Liver (tissue), 3 donors: ENCODE measurements at regions not wholly inside any gene's neighbourhood (a gene's known extent, or its start where the extent isn't known, plus 50 kb on each side); places are given as distances from the start of the nearest gene placed in this dataset.

Experiments used
- GABPA ChIP-seq, 2 donors: IDR thresholded peaks in 1 of 2; conservative IDR thresholded peaks in 1 of 2; 2 replicates each; pipeline ENCODE4 v1.6.1; 2016; ENCODE audit warnings: antibody characterized with exemption in 2 of 2, mild to moderate bottlenecking in 1 of 2, moderate library complexity in 1 of 2
- HNF4A ChIP-seq, 2 donors: conservative IDR thresholded peaks; 2 replicates each; pipeline ENCODE4 v1.6.1; 2016; ENCODE audit warnings: antibody characterized with exemption in 2 of 2, mild to moderate bottlenecking in 2 of 2
- JUND ChIP-seq, 2 donors: IDR thresholded peaks; 2 replicates each; pipeline ENCODE4 v1.6.1; 2016; ENCODE audit warnings: antibody characterized with exemption in 2 of 2
- MAX ChIP-seq: IDR thresholded peaks from 2 replicates; pipeline ENCODE4 v1.6.1; 2016; ENCODE audit warnings: antibody characterized with exemption
- RAD21 ChIP-seq, 2 donors: IDR thresholded peaks; 2 replicates each; pipeline ENCODE4 v1.6.1; 2016; ENCODE audit warnings: antibody characterized with exemption in 2 of 2, mild to moderate bottlenecking in 2 of 2
- REST ChIP-seq: IDR thresholded peaks from 2 replicates; pipeline ENCODE4 v1.6.1; 2016; ENCODE audit warnings: antibody characterized with exemption, mild to moderate bottlenecking
- RXRA ChIP-seq, 2 donors: IDR thresholded peaks; 2 replicates each; pipeline ENCODE4 v1.6.1; 2017 to 2018; ENCODE audit warnings: antibody characterized with exemption in 2 of 2, mild to moderate bottlenecking in 1 of 2
- SP1 ChIP-seq: IDR thresholded peaks from 2 replicates; pipeline ENCODE4 v1.6.1; 2018; ENCODE audit warnings: antibody characterized with exemption, mild to moderate bottlenecking
- TAF1 ChIP-seq: conservative IDR thresholded peaks from 2 replicates; pipeline ENCODE4 v1.6.1; 2016; ENCODE audit warnings: antibody characterized with exemption, mild to moderate bottlenecking
- YY1 ChIP-seq: IDR thresholded peaks from 2 replicates; pipeline ENCODE4 v1.6.1; 2016; ENCODE audit warnings: antibody characterized with exemption, mild to moderate bottlenecking
- TF ChIP-seq, protein P1 (sequence below): fragments of 150-350 bp; IDR thresholded peaks from 2 replicates; pipeline ENCODE4 v1.5.1; 2017; ENCODE audit warnings: improper control_type of control experiment, low read depth, low read length; ENCODE audit not compliant: missing input control
- TF ChIP-seq, protein P2 (sequence below): IDR thresholded peaks from 2 replicates; pipeline ENCODE4 v1.6.1; 2016; ENCODE audit warnings: antibody characterized with exemption
- TF ChIP-seq, protein P3 (sequence below): IDR thresholded peaks from 2 replicates; pipeline ENCODE4 v1.6.1; 2016; ENCODE audit warnings: antibody characterized with exemption
- donor health status: healthy.
- donor health status: healthy.

GRCh38 chr6:139519571-139520031, 145.2 kb upstream of the CITED2 start:
- TF ChIP-seq, protein P1, sequence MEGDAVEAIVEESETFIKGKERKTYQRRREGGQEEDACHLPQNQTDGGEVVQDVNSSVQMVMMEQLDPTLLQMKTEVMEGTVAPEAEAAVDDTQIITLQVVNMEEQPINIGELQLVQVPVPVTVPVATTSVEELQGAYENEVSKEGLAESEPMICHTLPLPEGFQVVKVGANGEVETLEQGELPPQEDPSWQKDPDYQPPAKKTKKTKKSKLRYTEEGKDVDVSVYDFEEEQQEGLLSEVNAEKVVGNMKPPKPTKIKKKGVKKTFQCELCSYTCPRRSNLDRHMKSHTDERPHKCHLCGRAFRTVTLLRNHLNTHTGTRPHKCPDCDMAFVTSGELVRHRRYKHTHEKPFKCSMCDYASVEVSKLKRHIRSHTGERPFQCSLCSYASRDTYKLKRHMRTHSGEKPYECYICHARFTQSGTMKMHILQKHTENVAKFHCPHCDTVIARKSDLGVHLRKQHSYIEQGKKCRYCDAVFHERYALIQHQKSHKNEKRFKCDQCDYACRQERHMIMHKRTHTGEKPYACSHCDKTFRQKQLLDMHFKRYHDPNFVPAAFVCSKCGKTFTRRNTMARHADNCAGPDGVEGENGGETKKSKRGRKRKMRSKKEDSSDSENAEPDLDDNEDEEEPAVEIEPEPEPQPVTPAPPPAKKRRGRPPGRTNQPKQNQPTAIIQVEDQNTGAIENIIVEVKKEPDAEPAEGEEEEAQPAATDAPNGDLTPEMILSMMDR, result no peak
- TF ChIP-seq TAF1 (no peak), SP1 (no peak), MAX (no peak), GABPA (IDR thresholded peaks at IDR 0.05 in 1 of 2, conservative IDR thresholded peaks at IDR 0.05 in 1 of 2) (no peak), RAD21 (IDR thresholded peaks at IDR 0.05) (no peak), HNF4A (conservative IDR thresholded peaks at IDR 0.05) (no peak), REST (no peak), JUND (IDR thresholded peaks at IDR 0.05) (no peak), YY1 (no peak), RXRA (IDR thresholded peaks at IDR 0.05) (no peak)
- TF ChIP-seq, protein P2, sequence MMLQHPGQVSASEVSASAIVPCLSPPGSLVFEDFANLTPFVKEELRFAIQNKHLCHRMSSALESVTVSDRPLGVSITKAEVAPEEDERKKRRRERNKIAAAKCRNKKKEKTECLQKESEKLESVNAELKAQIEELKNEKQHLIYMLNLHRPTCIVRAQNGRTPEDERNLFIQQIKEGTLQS, result no peak
- TF ChIP-seq, protein P3, sequence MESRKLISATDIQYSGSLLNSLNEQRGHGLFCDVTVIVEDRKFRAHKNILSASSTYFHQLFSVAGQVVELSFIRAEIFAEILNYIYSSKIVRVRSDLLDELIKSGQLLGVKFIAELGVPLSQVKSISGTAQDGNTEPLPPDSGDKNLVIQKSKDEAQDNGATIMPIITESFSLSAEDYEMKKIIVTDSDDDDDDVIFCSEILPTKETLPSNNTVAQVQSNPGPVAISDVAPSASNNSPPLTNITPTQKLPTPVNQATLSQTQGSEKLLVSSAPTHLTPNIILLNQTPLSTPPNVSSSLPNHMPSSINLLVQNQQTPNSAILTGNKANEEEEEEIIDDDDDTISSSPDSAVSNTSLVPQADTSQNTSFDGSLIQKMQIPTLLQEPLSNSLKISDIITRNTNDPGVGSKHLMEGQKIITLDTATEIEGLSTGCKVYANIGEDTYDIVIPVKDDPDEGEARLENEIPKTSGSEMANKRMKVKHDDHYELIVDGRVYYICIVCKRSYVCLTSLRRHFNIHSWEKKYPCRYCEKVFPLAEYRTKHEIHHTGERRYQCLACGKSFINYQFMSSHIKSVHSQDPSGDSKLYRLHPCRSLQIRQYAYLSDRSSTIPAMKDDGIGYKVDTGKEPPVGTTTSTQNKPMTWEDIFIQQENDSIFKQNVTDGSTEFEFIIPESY, result no peak
